Epithelial cell of proximal tubule (primary cell): ENCODE measurements at regions not wholly inside any gene's neighbourhood (a gene's known extent, or its start where the extent isn't known, plus 50 kb on each side); places are given as distances from the start of the nearest gene placed in this dataset.
"Not testable (repeated sequence)": the region's sequence is repeated elsewhere in the genome, so short reads cannot be mapped to it uniquely, and the experiment has no call there.

Source experiments
- DNase-seq: peaks from one replicate; pipeline ENCODE4 v3.0.0-alpha.2; 2011; ENCODE audit warnings: low read depth
- H3K4me3 ChIP-seq: 2 replicates; pipeline ENCODE4 v1.5.1; 2011; ENCODE audit warnings: low read depth, mild to moderate bottlenecking, low read length
- CTCF ChIP-seq: conservative IDR thresholded peaks from 2 replicates; pipeline ENCODE4 v1.5.1; 2012; ENCODE audit warnings: low read depth, mild to moderate bottlenecking, low read length

GRCh38 chr20:47982574-47983360, 197.5 kb upstream of the SULF2 start:
- no peak for DNase-seq
- TF ChIP-seq CTCF, result no peak
- no peak overlapping the region for H3K4me3 ChIP-seq

GRCh38 chr20:47981222-47981621, 195.9 kb upstream of the SULF2 start:
- no peak for TF ChIP-seq CTCF
- no peak overlapping the region for H3K4me3 ChIP-seq
- no peak for DNase-seq

GRCh38 chr20:47980336-47981177, 195.3 kb upstream of the SULF2 start:
- no peak overlapping the region for H3K4me3 ChIP-seq
- TF ChIP-seq CTCF, result no peak
- DNase-seq, result no peak

- DNase-seq, H3K4me3 ChIP-seq: not testable (repeated sequence)
These were observed 194.2 kb upstream of the SULF2 start for GRCh38 chr20:47979361-47980095.

- H3K4me3 ChIP-seq, result not testable (repeated sequence)
These were observed 193.3 kb upstream of the SULF2 start for GRCh38 chr20:47978428-47979120.

GRCh38 chr20:47977789-47978252, 192.5 kb upstream of the SULF2 start:
- not testable (repeated sequence) for DNase-seq, H3K4me3 ChIP-seq

More at GRCh38 chr20:47978428-47979120, 193.3 kb upstream of the SULF2 start:
- not testable (repeated sequence) for DNase-seq

- H3K4me3 ChIP-seq, DNase-seq: not testable (repeated sequence)
These were observed 191.9 kb upstream of the SULF2 start for GRCh38 chr20:47977017-47977788.

GRCh38 chr20:47974234-47974878, 189.1 kb upstream of the SULF2 start:
- no peak for DNase-seq
- H3K4me3 ChIP-seq, result no peak overlapping the region
- no peak for TF ChIP-seq CTCF
